HEK293 (cell line): ENCODE measurements at regions not wholly inside any gene's neighbourhood (a gene's known extent, or its start where the extent isn't known, plus 50 kb on each side); places are given as distances from the start of the nearest gene placed in this dataset.
"Not testable (repeated sequence)": the region's sequence is repeated elsewhere in the genome, so short reads cannot be mapped to it uniquely, and the experiment has no call there.

ENCODE experiments used
- CTCF ChIA-PET: fragments of 350-600 bp; formaldehyde crosslinking; extraction: SDS; loops from one replicate; lab custom pipeline; 2021; ENCODE audit warnings: antibody characterized with exemption; lab: Yijun Ruan, JAX
- POLR2A ChIA-PET: fragments of 300-600 bp; formaldehyde crosslinking; extraction: SDS; loops from one replicate; lab custom pipeline; 2020; ENCODE audit warnings: antibody characterized with exemption, inconsistent platforms; lab: Yijun Ruan, JAX
- H3K27ac ChIP-seq: fragments of 200-500 bp; sonication (Bioruptor generic); 2 replicates; pipeline ENCODE4 v1.5.1; 2014; ENCODE audit warnings: low read depth, low read length, control low read depth, inconsistent platforms; ENCODE audit errors: extremely low read depth
- H3K36me3 ChIP-seq, 2 experiments: fragments of 200-500 bp in 1 of 2; sonication (Bioruptor generic) in 1 of 2; 1 replicate in 1 of 2; 2 replicates in 1 of 2; pipeline ENCODE4 v1.5.1; 2014 to 2017; ENCODE audit warnings: inconsistent platforms in 2 of 2, low read length in 2 of 2; ENCODE audit not compliant: control insufficient read depth in 2 of 2, insufficient read depth in 1 of 2
- H3K4me1 ChIP-seq: fragments of 200-500 bp; sonication (Bioruptor generic); 2 replicates; pipeline ENCODE4 v1.5.1; 2014; ENCODE audit warnings: mild to moderate bottlenecking, low read length, inconsistent platforms; ENCODE audit not compliant: control insufficient read depth, insufficient read depth
- H3K4me3 ChIP-seq: 2 replicates; pipeline ENCODE4 v1.5.1; 2011; ENCODE audit warnings: low read depth, mild to moderate bottlenecking, control low read depth, low read length, moderate library complexity
- H3K9me3 ChIP-seq: fragments of 200-500 bp; sonication (Bioruptor generic); 2 replicates; pipeline ENCODE4 v1.5.1; 2014; ENCODE audit warnings: low read depth, low read length, inconsistent platforms; ENCODE audit not compliant: control insufficient read depth, insufficient read depth
- GLIS1 ChIP-seq: fragments of 450-650 bp; formaldehyde crosslinking; IDR thresholded peaks from 2 replicates; pipeline ENCODE4 v1.5.1; 2016; ENCODE audit warnings: missing biosample characterization, missing genetic modification characterization
- INSM2 ChIP-seq: fragments of 450-650 bp; formaldehyde crosslinking; IDR thresholded peaks from 2 replicates; pipeline ENCODE4 v1.5.1; 2016; ENCODE audit warnings: missing biosample characterization, missing genetic modification characterization
- PRDM1 ChIP-seq: fragments of 450-650 bp; formaldehyde crosslinking; IDR thresholded peaks from 2 replicates; pipeline ENCODE4; 2016; ENCODE audit warnings: missing biosample characterization, missing genetic modification characterization
- SALL2 ChIP-seq: fragments of 450-650 bp; formaldehyde crosslinking; IDR thresholded peaks from 2 replicates; pipeline ENCODE4 v1.5.0; 2017; ENCODE audit warnings: missing biosample characterization, mild to moderate bottlenecking, missing genetic modification characterization, borderline replicate concordance
- SCRT1 ChIP-seq: fragments of 450-650 bp; formaldehyde crosslinking; IDR thresholded peaks from 2 replicates; pipeline ENCODE4 v1.5.1; 2016; ENCODE audit warnings: missing biosample characterization, missing genetic modification characterization, borderline replicate concordance
- SCRT2 ChIP-seq: fragments of 450-650 bp; formaldehyde crosslinking; IDR thresholded peaks from 2 replicates; pipeline ENCODE4 v1.5.1; 2016; ENCODE audit warnings: missing biosample characterization, missing genetic modification characterization
- SP2 ChIP-seq: fragments of 450-650 bp; formaldehyde crosslinking; IDR thresholded peaks from 2 replicates; pipeline ENCODE4 v1.5.1; 2016; ENCODE audit warnings: missing biosample characterization, missing genetic modification characterization
- ZBTB20 ChIP-seq: fragments of 450-650 bp; formaldehyde crosslinking; IDR thresholded peaks from 2 replicates; pipeline ENCODE4 v1.5.1; 2016; ENCODE audit warnings: missing biosample characterization, missing genetic modification characterization
- ZEB2 ChIP-seq: fragments of 450-650 bp; formaldehyde crosslinking; IDR thresholded peaks from 2 replicates; pipeline ENCODE4 v1.5.1; 2016; ENCODE audit warnings: missing biosample characterization, missing genetic modification characterization
- ZFP69B ChIP-seq: fragments of 450-650 bp; formaldehyde crosslinking; IDR thresholded peaks from 2 replicates; pipeline ENCODE4 v1.5.1; 2016; ENCODE audit warnings: missing biosample characterization, missing genetic modification characterization
- ZNF112 ChIP-seq: fragments of 450-650 bp; formaldehyde crosslinking; IDR thresholded peaks from 2 replicates; pipeline ENCODE4 v1.5.0; 2017; ENCODE audit warnings: missing biosample characterization, missing genetic modification characterization
- ZNF148 ChIP-seq: fragments of 450-650 bp; formaldehyde crosslinking; IDR thresholded peaks from 2 replicates; pipeline ENCODE4 v1.5.0; 2017; ENCODE audit warnings: missing biosample characterization, missing genetic modification characterization, borderline replicate concordance
- ZNF157 ChIP-seq: fragments of 450-650 bp; formaldehyde crosslinking; IDR thresholded peaks from 2 replicates; pipeline ENCODE4 v1.5.1; 2016; ENCODE audit warnings: missing biosample characterization, missing genetic modification characterization
- ZNF23 ChIP-seq: fragments of 450-650 bp; formaldehyde crosslinking; IDR thresholded peaks from 2 replicates; pipeline ENCODE4 v1.5.1; 2016; ENCODE audit warnings: missing biosample characterization, missing genetic modification characterization, borderline replicate concordance
- ZNF394 ChIP-seq: fragments of 450-650 bp; formaldehyde crosslinking; IDR thresholded peaks from 2 replicates; pipeline ENCODE4 v1.5.1; 2016; ENCODE audit warnings: missing biosample characterization, missing genetic modification characterization, mild to moderate bottlenecking, moderate library complexity, borderline replicate concordance
- ZNF416 ChIP-seq: fragments of 450-650 bp; formaldehyde crosslinking; IDR thresholded peaks from 2 replicates; pipeline ENCODE4 v1.5.1; 2016; ENCODE audit warnings: missing biosample characterization, missing genetic modification characterization
- ZNF610 ChIP-seq: fragments of 450-650 bp; formaldehyde crosslinking; IDR thresholded peaks from 2 replicates; pipeline ENCODE4 v1.5.1; 2016; ENCODE audit warnings: missing biosample characterization, missing genetic modification characterization, borderline replicate concordance
- ZNF707 ChIP-seq: fragments of 450-650 bp; formaldehyde crosslinking; IDR thresholded peaks from 2 replicates; pipeline ENCODE4 v1.5.1; 2016; ENCODE audit warnings: missing biosample characterization, missing genetic modification characterization
- ZNF776 ChIP-seq: fragments of 450-650 bp; formaldehyde crosslinking; IDR thresholded peaks from 2 replicates; pipeline ENCODE4 v1.5.0; 2017; ENCODE audit warnings: missing biosample characterization, missing genetic modification characterization, borderline replicate concordance
- ZNF777 ChIP-seq: fragments of 450-650 bp; formaldehyde crosslinking; IDR thresholded peaks from 2 replicates; pipeline ENCODE4 v1.5.1; 2017; ENCODE audit warnings: missing biosample characterization, missing genetic modification characterization, borderline replicate concordance
- ZNF843 ChIP-seq: fragments of 450-650 bp; formaldehyde crosslinking; IDR thresholded peaks from 2 replicates; pipeline ENCODE4 v1.5.1; 2016; ENCODE audit warnings: missing biosample characterization, missing genetic modification characterization
- ZSCAN30 ChIP-seq: fragments of 450-650 bp; IDR thresholded peaks from 2 replicates; pipeline ENCODE4 v1.5.1; 2018; ENCODE audit warnings: missing biosample characterization, mild to moderate bottlenecking, missing genetic modification characterization, moderate library complexity
- TF ChIP-seq, protein P1 (sequence below): fragments of 450-650 bp; formaldehyde crosslinking; IDR thresholded peaks from 2 replicates; pipeline ENCODE4 v1.5.1; 2016; ENCODE audit warnings: missing biosample characterization, missing genetic modification characterization

DNA sequence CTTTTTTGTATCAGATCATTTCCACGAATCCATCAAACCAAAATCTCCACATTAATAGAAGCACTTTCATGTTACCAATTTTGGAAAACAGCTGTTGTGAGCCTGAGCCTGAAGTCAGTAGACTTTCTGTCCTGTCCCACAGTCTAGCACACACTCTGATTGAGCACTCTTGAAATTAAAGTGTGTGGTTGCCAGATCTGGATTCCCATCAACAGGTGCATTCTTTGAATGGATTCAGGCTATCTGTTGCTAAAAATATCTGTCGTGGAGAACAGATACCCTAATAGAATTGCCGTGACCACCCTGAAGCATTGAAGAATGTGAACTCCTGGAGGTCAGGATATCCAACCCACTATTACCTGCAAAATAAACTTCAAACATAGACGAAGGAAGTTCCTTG, 73.3 kb downstream of the TFAP2A start:
- ChIA-PET POLR2A (interaction anchor here (0.7 kb wide), 1 partner anchor 73 kb away, joined by 4 read pairs; the partner anchor contains the start of gene TFAP2A), CTCF (interaction anchor here (0.6 to 0.7 kb wide), 2 partner anchors 293 to 613 kb away, joined by 3 read pairs; no protein-coding TSS in a partner anchor)
- H3K36me3 ChIP-seq = no peaks in the 10 kb centered on the region
- H3K4me1 ChIP-seq = no peaks in the 10 kb centered on the region
- H3K27ac ChIP-seq = no peak overlapping the region
- TF ChIP-seq INSM2 (tag by site-specific recombination) = no peak
- no peak for TF ChIP-seq ZNF843 (tag by site-specific recombination)
- TF ChIP-seq SCRT1 (tag by site-specific recombination) = peak; percentile 56; the same call in 1 of the 2 replicates
- TF ChIP-seq SCRT2 (tag by site-specific recombination) = peak; percentile 77
- H3K4me3 ChIP-seq = no peak overlapping the region
- no peaks in the 10 kb centered on the region for H3K9me3 ChIP-seq

DNA sequence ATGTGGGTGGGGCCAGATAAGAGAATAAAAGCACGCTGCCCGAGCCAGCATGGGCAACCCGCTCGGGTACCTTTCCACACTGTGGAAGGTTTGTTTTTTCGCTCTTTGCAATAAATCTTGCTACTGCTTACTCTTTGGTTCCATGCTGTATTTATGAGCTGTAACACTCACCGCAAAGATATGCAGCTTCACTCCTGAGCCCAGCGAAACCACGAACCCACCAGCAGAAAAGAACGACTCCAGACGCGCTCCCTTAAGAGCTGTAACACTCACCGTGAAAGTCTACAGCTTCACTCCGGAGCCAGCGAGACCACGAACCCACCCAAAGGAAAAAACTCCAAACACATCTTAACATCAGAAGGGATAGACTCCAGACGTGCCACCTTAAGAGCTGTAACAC, 76.7 kb downstream of the TFAP2A start:
- Histone ChIP-seq H3K4me3 (no peak overlapping the region), H3K9me3 (no peaks in the 10 kb centered on the region), H3K4me1 (no peaks in the 10 kb centered on the region), H3K27ac (no peak overlapping the region), H3K36me3 (no peaks in the 10 kb centered on the region)
- TF ChIP-seq ZNF776 (no peak), INSM2 (tag by site-specific recombination) (no peak), ZSCAN30 (tag by site-specific recombination) (no peak), SALL2 (tag by site-specific recombination) (no peak), ZFP69B (tag by site-specific recombination) (no peak), ZNF148 (tag by site-specific recombination) (no peak), ZNF707 (no peak), GLIS1 (no peak), ZNF112 (no peak), SP2 (tag by site-specific recombination) (no peak), ZNF777 (tag by site-specific recombination) (no peak), PRDM1 (tag by site-specific recombination) (no peak), ZEB2 (no peak), ZNF610 (tag by site-specific recombination) (no peak), ZNF157 (tag by site-specific recombination) (no peak), ZNF23 (tag by site-specific recombination) (no peak), ZNF416 (tag by site-specific recombination) (no peak), ZBTB20 (tag by site-specific recombination) (no peak), ZNF394 (no peak)
- TF ChIP-seq, protein P1, sequence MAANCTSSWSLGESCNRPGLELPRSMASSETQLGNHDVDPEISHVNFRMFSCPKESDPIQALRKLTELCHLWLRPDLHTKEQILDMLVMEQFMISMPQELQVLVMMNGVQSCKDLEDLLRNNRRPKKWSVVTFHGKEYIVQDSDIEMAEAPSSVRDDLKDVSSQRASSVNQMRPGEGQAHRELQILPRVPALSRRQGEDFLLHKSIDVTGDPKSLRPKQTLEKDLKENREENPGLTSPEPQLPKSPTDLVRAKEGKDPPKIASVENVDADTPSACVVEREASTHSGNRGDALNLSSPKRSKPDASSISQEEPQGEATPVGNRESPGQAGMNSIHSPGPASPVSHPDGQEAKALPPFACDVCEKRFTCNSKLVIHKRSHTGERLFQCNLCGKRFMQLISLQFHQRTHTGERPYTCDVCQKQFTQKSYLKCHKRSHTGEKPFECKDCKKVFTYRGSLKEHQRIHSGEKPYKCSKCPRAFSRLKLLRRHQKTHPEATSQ (tag by site-specific recombination) = no peak
- ChIA-PET CTCF (interaction anchor here (0.7 to 1.2 kb wide), 4 partner anchors 11 to 16 kb away, joined by 3 to 4 read pairs (median 3); no protein-coding TSS in a partner anchor), POLR2A (no interaction called here)

GRCh38 chr6:10337376-10337775, 77.5 kb downstream of the TFAP2A start:
- H3K9me3 ChIP-seq, H3K36me3 ChIP-seq, H3K4me3 ChIP-seq, POLR2A ChIA-PET, H3K4me1 ChIP-seq, H3K27ac ChIP-seq: not testable (repeated sequence)
- CTCF ChIA-PET = interaction anchor here (0.7 to 1.2 kb wide), 2 partner anchors 11 to 16 kb away, joined by 3 read pairs; no protein-coding TSS in a partner anchor
